ENCODE measurements at regions not wholly inside any gene's neighbourhood (a gene's known extent, or its start where the extent isn't known, plus 50 kb on each side); places are given as distances from the start of the nearest gene placed in this dataset.

- TF ChIP-seq EMX1 (CRISPR knock-in tag; IDR thresholded peaks at IDR 0.05) (no peak), IRF2 (CRISPR knock-in tag; IDR thresholded peaks at IDR 0.05; ENCODE audit: borderline replicate concordance, low read depth) (no peak)
- TF ChIP-seq, protein P1, sequence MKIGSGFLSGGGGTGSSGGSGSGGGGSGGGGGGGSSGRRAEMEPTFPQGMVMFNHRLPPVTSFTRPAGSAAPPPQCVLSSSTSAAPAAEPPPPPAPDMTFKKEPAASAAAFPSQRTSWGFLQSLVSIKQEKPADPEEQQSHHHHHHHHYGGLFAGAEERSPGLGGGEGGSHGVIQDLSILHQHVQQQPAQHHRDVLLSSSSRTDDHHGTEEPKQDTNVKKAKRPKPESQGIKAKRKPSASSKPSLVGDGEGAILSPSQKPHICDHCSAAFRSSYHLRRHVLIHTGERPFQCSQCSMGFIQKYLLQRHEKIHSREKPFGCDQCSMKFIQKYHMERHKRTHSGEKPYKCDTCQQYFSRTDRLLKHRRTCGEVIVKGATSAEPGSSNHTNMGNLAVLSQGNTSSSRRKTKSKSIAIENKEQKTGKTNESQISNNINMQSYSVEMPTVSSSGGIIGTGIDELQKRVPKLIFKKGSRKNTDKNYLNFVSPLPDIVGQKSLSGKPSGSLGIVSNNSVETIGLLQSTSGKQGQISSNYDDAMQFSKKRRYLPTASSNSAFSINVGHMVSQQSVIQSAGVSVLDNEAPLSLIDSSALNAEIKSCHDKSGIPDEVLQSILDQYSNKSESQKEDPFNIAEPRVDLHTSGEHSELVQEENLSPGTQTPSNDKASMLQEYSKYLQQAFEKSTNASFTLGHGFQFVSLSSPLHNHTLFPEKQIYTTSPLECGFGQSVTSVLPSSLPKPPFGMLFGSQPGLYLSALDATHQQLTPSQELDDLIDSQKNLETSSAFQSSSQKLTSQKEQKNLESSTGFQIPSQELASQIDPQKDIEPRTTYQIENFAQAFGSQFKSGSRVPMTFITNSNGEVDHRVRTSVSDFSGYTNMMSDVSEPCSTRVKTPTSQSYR (CRISPR knock-in tag; IDR thresholded peaks at IDR 0.05) = no peak
- no peak overlapping the region for H3K4me3 Mint-ChIP-seq
- ChIA-PET CTCF (no interaction called here), POLR2A (no interaction called here)
- H3K4me1 Mint-ChIP-seq = no peaks in the 10 kb centered on the region
- H3K9me3 Mint-ChIP-seq = peaks cover 8% of the 10 kb centered on the region; the same call in 1 of the 2 replicates
- no peak overlapping the region for H3K27ac Mint-ChIP-seq
- no peak for DNase-seq (ENCODE audit: low spot score)
- ATAC-seq = no peak
- H3K27me3 Mint-ChIP-seq (ENCODE audit: low read depth) = no peaks in the 10 kb centered on the region; the same call in 1 of the 2 replicates
- no peaks in the 10 kb centered on the region for H3K36me3 Mint-ChIP-seq
These were observed 62.0 kb upstream of the JCAD start for GRCh38 chr10:30121401-30121800.

GRCh38 chr10:30118590-30118989 is 59.2 kb upstream of the JCAD start:
- H3K4me3 Mint-ChIP-seq = no peak overlapping the region
- POLR2A ChIA-PET = no interaction called here
- ATAC-seq = no peak; the same call in 1 of the 2 replicates
- no peaks in the 10 kb centered on the region; the same call in 1 of the 2 replicates for H3K27me3 Mint-ChIP-seq (ENCODE audit: low read depth)
- H3K9me3 Mint-ChIP-seq = peaks cover 8% of the 10 kb centered on the region; the same call in 1 of the 2 replicates
- TF ChIP-seq SMAD3 (CRISPR knock-in tag; IDR thresholded peaks at IDR 0.05; ENCODE audit: borderline replicate concordance) = no peak
- no peak for TF ChIP-seq NR3C1 (CRISPR knock-in tag; conservative IDR thresholded peaks at IDR 0.05; ENCODE audit: low read depth)
- TF ChIP-seq ATF1 (CRISPR knock-in tag; IDR thresholded peaks at IDR 0.05) = no peak
- TF ChIP-seq RELA (CRISPR knock-in tag; IDR thresholded peaks at IDR 0.05; ENCODE audit: borderline replicate concordance) = no peak
- TF ChIP-seq E2F4 (CRISPR knock-in tag; IDR thresholded peaks at IDR 0.05; ENCODE audit: borderline replicate concordance, low read depth) = no peak
- H3K36me3 Mint-ChIP-seq = no peaks in the 10 kb centered on the region
- no peak for DNase-seq (ENCODE audit: low spot score)
- peaks cover 18% of the 10 kb centered on the region for H3K4me1 Mint-ChIP-seq
- CTCF ChIA-PET = no interaction called here
- H3K27ac Mint-ChIP-seq = no peak overlapping the region

- CTCF ChIA-PET = no interaction called here
- H3K4me1 Mint-ChIP-seq = peaks cover 18% of the 10 kb centered on the region
- DNase-seq (ENCODE audit: low spot score) = no peak
- no peak overlapping the region for H3K4me3 Mint-ChIP-seq
- POLR2A ChIA-PET = no interaction called here
- no peak for ATAC-seq
- no peaks in the 10 kb centered on the region; the same call in 1 of the 2 replicates for H3K27me3 Mint-ChIP-seq (ENCODE audit: low read depth)
- peaks cover 8% of the 10 kb centered on the region; the same call in 1 of the 2 replicates for H3K9me3 Mint-ChIP-seq
- no peak overlapping the region for H3K27ac Mint-ChIP-seq
- no peaks in the 10 kb centered on the region for H3K36me3 Mint-ChIP-seq
- TF ChIP-seq ZNF138 (CRISPR knock-in tag; conservative IDR thresholded peaks at IDR 0.05) = no peak
- TF ChIP-seq CTCF (IDR thresholded peaks at IDR 0.05) = no peak
- no peak for TF ChIP-seq PRRX2 (CRISPR knock-in tag; IDR thresholded peaks at IDR 0.05)
- TF ChIP-seq, protein P2, sequence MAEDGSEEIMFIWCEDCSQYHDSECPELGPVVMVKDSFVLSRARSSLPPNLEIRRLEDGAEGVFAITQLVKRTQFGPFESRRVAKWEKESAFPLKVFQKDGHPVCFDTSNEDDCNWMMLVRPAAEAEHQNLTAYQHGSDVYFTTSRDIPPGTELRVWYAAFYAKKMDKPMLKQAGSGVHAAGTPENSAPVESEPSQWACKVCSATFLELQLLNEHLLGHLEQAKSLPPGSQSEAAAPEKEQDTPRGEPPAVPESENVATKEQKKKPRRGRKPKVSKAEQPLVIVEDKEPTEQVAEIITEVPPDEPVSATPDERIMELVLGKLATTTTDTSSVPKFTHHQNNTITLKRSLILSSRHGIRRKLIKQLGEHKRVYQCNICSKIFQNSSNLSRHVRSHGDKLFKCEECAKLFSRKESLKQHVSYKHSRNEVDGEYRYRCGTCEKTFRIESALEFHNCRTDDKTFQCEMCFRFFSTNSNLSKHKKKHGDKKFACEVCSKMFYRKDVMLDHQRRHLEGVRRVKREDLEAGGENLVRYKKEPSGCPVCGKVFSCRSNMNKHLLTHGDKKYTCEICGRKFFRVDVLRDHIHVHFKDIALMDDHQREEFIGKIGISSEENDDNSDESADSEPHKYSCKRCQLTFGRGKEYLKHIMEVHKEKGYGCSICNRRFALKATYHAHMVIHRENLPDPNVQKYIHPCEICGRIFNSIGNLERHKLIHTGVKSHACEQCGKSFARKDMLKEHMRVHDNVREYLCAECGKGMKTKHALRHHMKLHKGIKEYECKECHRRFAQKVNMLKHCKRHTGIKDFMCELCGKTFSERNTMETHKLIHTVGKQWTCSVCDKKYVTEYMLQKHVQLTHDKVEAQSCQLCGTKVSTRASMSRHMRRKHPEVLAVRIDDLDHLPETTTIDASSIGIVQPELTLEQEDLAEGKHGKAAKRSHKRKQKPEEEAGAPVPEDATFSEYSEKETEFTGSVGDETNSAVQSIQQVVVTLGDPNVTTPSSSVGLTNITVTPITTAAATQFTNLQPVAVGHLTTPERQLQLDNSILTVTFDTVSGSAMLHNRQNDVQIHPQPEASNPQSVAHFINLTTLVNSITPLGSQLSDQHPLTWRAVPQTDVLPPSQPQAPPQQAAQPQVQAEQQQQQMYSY (CRISPR knock-in tag; IDR thresholded peaks at IDR 0.05) = no peak
- TF ChIP-seq, protein P1 (CRISPR knock-in tag; IDR thresholded peaks at IDR 0.05) = no peak
- TF ChIP-seq, protein P3, sequence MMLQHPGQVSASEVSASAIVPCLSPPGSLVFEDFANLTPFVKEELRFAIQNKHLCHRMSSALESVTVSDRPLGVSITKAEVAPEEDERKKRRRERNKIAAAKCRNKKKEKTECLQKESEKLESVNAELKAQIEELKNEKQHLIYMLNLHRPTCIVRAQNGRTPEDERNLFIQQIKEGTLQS (CRISPR knock-in tag; conservative IDR thresholded peaks at IDR 0.05) = no peak
- TF ChIP-seq, protein P4, sequence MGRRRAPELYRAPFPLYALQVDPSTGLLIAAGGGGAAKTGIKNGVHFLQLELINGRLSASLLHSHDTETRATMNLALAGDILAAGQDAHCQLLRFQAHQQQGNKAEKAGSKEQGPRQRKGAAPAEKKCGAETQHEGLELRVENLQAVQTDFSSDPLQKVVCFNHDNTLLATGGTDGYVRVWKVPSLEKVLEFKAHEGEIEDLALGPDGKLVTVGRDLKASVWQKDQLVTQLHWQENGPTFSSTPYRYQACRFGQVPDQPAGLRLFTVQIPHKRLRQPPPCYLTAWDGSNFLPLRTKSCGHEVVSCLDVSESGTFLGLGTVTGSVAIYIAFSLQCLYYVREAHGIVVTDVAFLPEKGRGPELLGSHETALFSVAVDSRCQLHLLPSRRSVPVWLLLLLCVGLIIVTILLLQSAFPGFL (CRISPR knock-in tag; IDR thresholded peaks at IDR 0.05; ENCODE audit: borderline replicate concordance) = no peak
- no peak for TF ChIP-seq JUN (CRISPR knock-in tag; IDR thresholded peaks at IDR 0.05)
- TF ChIP-seq, protein P5, sequence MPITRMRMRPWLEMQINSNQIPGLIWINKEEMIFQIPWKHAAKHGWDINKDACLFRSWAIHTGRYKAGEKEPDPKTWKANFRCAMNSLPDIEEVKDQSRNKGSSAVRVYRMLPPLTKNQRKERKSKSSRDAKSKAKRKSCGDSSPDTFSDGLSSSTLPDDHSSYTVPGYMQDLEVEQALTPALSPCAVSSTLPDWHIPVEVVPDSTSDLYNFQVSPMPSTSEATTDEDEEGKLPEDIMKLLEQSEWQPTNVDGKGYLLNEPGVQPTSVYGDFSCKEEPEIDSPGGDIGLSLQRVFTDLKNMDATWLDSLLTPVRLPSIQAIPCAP (CRISPR knock-in tag; IDR thresholded peaks at IDR 0.05) = no peak
These were observed 58.6 kb upstream of the JCAD start for GRCh38 chr10:30117812-30118501.
